ENCODE measurements at regions not wholly inside any gene's neighbourhood (a gene's known extent, or its start where the extent isn't known, plus 50 kb on each side); places are given as distances from the start of the nearest gene placed in this dataset.

DNA sequence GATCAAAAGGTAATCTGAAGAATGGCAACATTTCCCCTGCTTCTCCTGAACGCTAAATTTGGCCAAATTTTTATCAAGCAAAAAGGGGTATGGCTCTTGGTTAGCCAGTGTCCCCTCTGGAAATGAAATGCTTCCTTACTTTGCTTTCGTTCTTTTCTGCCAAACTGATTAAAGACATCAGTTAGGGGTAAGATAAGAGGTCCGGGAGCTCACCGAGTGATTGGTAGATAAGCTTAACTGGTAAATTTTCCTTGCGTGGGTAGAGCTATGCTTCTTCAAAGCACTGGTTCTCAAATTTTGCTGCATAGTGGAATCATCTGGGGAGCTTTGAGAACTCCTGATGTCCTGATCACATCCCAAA is 62.7 kb upstream of the MAPRE2 start:
- DNase-seq (ENCODE audit: low spot score) = no peak

DNA sequence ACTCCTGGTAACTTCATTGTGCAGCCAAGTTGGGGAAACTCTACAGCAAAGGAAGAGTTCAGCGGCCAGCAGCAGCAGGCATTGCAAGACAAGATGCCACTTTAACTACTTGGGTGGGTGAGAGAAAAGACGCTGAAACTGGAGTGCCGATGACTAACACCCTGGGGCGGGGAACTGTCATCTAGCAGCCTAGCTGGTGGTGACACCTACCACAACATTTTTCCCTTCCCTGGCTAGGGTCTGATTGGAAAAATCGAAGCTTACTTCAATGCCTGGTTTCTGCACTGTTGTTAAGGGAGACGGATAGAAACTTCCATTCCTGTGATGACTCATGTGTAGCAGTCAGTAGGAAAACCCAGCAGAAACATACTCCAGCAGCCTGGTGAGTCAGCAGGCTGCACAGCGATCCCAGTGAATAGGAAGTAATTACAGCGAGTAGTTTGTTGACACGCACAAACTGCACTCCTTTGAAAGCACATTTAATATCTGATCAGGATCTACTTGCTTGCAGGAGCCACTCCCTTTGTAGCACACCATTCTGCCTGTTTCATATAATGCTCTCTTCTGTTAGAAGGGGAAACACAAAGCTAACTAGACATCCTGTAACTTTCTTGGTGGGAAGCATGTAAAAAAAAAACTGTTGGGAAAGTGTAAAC is 62.1 kb upstream of the MAPRE2 start:
- peak; percentile 99 for DNase-seq (ENCODE audit: low spot score)

DNA sequence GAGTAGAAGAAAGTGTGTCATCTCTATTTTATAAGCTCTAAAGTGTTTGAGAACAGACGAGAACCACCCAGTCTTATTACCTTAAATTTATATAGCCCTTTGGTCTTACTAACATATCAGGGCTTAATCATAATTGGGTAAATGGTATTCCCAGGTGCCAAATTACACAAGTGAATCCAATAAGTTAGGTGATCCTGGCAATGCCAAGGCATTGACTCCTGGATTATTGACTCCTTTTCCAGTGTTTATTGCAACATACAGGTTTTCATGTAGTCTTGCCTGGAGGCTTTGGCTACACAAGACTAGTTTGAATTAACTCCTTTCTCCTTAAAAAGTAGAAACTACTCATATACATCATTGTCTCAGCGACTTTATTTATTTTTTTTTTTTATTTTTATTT is 59.7 kb upstream of the MAPRE2 start:
- no peak for DNase-seq (ENCODE audit: low spot score)

DNA sequence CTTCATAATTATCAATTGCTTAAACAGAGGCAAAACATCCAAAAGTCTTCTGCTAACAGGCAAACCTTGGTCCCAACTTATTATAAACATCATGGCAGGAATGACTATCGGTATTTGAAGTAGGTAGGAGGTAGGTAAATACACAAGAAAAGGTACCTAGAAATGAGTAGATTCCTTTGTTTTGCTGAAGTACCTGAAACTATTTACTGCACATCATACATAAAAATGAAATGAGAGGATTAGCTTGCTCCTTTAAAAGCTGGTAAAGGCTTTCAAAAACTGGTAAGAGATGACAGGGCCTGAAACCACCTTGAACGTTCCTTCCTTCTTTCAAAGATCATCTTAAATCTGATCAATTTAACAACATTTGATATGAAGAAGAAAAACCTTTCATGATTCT is 55.2 kb upstream of the MAPRE2 start:
- no peak for DNase-seq (ENCODE audit: low spot score)

DNA sequence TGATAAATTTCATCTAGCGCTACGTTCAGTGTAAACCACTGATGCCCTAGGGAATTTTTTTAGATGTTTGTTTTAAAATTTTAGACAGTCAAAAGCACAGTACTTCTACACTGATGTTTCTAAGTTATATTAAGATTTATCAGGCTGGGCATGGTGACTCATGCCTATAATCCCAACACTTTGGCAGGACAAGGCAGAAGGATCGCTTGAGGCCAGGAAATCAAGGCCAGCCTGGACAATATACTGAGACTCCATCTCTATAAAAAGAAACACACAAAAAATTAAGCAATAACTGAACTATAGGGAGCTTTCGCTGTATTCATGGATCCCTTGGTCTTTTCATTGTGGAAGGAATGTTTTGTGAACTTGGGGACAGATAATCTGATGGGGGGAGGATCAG is 50.6 kb upstream of the MAPRE2 start:
- DNase-seq (ENCODE audit: low spot score) = no peak

DNA sequence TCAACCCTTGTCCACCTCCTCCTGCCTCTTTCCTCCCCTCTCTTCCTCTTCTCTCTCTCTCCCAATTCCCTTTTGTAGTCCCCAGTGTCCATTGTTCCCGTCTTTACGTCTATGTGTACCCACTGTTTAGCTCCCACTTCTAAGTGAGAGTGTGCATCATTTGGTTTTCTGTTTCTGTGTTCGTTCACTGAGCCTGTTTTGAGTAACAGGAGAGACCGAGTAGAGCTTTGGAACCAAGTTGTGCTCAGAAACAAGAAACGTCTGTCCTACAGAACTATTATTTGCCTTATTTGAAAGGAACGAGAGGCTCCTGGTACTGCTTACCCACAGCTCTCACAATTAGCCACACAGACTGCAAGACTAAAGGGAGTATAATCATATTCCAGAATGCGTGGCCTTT is 50.1 kb upstream of the MAPRE2 start:
- no peak for DNase-seq (ENCODE audit: low spot score)
